ENCODE measurements at regions not wholly inside any gene's neighbourhood (a gene's known extent, or its start where the extent isn't known, plus 50 kb on each side); places are given as distances from the start of the nearest gene placed in this dataset.
"Not testable (repeated sequence)": the region's sequence is repeated elsewhere in the genome, so short reads cannot be mapped to it uniquely, and the experiment has no call there.

GRCh38 chr13:37986811-37987210 lies 117.2 kb upstream of the TRPC4 start:
- no peak for DNase-seq

DNA sequence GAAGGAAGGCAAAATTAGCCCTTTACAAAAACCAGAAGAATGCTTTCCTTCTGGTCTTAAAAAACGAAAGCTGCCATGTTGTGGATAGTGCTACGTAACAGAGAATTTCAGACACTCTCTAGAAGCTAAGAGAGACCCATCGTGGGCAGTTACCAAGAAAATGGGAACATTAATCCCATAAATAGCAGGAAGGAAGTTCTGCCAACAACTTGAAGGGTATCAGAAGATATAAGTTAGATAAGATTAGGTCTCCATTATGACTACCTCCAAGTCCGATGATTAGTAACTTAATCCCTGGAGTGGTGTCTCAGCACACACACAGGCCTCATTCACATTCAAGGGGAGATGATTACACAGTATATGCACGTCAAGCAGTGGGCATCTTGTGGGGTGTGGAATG lies 115.7 kb upstream of the TRPC4 start:
- DNase-seq, result no peak

DNA sequence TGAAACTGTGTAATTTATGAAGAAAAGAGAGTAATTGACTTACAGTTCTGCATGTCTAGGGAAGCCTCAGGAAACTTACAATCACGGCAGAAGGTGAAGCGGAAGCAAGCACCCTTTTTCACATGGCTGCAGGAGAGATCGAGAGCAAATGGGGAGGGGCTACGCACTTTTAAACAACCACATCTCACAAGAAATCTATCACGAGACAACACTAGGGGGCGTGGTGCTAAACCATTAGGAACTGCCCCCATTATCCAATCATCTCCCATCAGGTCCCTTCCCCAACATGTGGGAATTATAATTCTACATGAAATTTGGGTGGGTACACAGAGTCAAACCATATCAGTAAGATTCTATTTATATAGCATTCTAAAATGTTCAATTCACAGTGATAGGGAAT lies 114.8 kb upstream of the TRPC4 start:
- DNase-seq, result no peak

GRCh38 chr13:37981932-37982331 lies 112.4 kb upstream of the TRPC4 start:
- DNase-seq, result no peak

GRCh38 chr13:37978680-37979079 lies 109.1 kb upstream of the TRPC4 start:
- DNase-seq, result no peak

- no peak for DNase-seq
Observed at GRCh38 chr13:37968555-37968954, 99.0 kb upstream of the TRPC4 start.

- no peak for DNase-seq
Observed at GRCh38 chr13:37966266-37966665, 96.7 kb upstream of the TRPC4 start.

DNA sequence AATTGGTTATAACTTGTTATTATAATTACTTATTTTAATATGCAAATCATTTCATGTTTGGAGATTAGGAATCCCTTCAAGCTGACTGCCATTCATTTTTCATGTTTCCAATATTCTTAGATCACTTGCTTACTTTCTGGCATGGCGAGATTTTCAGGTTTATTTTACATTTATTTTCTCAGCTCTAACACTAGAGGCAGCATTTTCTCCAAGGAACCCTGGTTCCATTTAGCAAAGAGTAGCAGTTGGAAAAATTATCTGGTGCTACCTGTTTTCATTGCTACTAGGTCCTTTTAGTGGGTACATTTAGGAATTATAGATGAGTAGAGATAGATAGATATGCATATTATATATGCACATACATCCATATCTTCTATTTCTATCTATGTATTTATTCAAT lies 90.9 kb upstream of the TRPC4 start:
- no peak for DNase-seq

GRCh38 chr13:37959284-37959683 lies 89.7 kb upstream of the TRPC4 start:
- DNase-seq, result no peak

GRCh38 chr13:37956536-37956935 lies 87.0 kb upstream of the TRPC4 start:
- DNase-seq, result no peak

GRCh38 chr13:37954597-37954996 lies 85.0 kb upstream of the TRPC4 start:
- DNase-seq, result not testable (repeated sequence)

DNA sequence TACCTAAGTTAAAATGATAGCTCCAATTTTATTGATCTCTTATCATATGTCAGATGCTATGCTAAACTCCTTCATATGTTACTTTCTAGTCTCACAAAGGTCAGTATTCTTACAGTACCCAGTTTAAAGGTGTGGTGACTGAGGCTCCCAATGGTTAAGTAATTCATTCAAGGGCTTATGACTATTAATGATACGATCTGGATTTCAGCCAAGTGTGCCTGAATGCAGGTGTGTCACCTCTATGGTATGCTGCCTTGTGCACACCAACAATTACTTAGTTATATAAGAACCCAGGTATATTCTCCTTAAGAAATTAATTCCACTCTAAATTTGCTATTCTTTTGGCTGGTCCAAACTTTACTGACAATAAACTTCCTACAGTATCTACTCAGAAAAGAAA lies 84.6 kb upstream of the TRPC4 start:
- no peak for DNase-seq

- DNase-seq, result no peak
Observed at GRCh38 chr13:37953696-37954095, 84.1 kb upstream of the TRPC4 start.

GRCh38 chr13:37950016-37950415 lies 80.4 kb upstream of the TRPC4 start:
- no peak for DNase-seq

DNA sequence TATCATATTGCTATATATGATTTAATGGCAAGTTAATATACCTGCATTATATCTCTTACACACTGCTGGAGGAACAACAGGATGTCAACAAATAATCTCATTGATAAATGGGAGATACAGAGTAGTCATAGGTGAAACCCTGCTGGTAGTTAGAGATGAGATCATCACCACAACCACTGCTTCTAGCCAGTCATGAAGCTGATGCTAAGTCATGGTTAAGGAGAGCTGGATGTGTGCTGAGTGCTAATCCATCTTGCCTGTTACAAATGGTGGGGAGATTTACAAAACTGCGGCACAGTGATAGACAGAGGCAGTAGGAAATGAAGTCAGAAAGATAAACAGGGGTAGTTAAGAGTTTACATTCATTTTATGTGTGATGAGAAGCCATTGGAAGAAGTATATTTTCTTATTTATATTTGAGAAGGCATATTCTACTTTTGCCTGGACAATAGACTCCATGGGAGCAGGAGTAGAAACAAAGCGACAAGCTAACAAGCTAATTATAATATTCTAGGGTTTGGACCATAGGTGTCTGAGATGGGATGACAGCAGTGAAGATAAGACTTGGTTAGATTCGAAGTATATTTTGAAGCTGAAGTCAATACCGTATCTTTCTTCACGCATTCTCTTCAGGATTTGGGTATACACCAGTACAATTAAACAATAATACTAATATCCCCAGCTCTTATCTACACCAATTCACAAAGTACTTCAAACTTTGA lies 78.0 kb upstream of the TRPC4 start:
- DNase-seq, result no peak

DNA sequence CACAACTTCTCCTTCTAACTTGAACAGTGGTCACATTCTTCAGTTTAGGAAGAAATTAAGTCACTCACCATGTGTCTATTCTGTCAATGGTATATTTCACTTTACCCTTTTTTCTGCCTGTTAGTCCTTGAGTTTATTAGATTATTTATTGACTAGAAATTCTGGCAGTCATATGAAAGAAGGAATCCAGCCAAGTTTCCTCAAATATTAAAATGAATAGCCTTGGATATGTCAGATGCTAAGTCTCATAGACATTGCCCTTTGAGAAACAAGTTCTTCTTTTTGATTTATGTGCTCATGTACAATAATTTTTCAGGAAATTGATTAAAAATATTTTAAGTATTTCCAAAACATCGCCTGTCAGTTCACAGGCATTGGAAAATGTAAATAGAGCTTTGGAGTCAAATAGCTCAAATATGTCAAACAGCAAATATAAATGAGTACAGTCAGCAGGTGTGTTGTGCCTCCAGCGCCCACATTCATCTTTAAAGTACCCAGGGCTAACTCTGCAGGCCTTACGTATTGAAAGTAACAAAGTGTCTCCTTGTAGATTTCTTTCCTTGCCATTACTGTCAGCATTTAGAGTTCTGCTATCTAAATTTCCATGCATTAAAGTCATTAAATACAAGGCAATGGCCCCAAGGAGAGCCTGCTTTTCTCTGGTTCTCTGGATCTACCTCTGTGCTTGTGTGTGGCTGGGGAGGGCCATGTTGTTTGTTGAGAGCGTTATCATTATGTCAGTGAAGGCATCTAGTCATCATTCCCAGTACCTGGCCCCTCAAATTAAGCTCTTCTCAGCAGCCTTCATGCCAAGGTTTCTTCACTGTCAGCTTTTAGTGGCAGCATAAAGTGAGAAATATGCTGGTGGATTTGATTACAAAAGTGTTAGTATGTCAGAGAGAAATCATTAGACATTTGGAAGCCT lies 76.3 kb upstream of the TRPC4 start:
- no peak for DNase-seq

DNA sequence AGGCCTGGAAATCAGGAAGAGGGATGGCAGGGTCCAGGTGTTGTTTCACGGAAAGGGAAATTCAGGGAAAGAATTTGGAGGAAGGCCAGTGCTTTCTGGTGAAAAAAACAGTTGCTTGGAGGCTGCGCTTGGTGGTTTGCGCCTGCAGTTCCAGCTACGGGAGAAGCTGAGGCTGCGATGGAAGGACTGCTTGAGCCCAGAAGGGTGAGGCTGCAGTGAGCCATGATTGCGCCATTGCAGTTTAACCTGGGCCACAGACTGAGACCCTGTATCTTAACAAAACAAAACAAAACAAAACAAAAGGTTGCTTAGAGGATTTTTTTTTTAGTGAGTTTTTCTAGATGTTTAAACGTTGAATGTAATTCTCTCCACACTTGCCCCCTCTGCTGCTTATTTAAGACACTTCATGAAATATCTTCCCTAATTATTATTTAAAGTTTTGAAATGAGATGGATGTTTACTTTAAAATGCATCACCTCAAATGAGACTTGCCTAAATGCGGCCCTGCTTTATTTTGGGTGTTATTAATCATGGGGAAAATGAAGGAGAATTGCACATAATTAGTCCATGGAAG lies 75.4 kb upstream of the TRPC4 start:
- DNase-seq, result no peak

GRCh38 chr13:37944081-37944868 lies 74.7 kb upstream of the TRPC4 start:
- DNase-seq, result no peak

GRCh38 chr13:37942929-37943328 lies 73.4 kb upstream of the TRPC4 start:
- DNase-seq, result no peak

DNA sequence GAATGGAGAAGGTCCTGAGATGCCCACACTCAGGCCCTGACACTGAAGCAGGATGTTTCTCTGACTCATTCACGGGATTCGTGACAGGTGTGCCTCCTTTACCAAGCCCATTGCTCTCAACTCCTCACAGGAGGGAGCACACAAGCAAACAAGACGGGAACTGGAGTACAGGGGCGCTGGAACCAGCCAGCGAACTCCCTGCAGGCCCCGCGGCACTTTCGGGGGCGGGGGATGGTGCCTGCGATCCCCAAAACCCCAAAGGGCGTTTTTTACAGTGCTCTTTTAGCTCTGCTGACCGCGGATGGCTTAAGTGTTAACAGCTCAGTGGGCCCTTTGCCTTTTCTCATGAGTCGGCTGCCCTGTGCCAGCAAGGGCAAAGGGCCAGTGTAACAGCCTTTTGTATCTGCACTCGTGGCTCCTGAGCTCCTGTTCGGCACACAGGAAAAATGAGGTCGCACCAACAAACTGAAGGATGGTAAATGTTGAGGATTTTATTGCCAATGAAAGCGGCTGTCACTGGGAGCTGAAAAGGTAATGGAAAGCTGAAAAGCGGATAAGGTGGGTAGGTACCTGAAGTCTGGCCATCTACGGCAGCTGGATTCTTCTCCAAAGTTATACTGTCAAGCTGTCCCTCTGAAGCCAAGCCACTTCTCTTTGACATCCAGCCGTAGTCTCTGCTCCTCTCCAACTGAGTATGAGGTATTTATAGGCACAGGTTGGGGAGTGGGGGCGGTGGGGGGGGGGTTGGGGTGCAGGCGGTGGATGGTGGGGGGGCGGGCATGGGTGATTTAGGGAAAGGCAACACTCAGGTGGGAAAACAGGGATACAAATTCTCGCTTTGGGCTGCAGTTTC lies 65.0 kb upstream of the TRPC4 start:
- DNase-seq, result no peak

- no peak for DNase-seq
Observed at GRCh38 chr13:37929308-37929707, 59.7 kb upstream of the TRPC4 start.

DNA sequence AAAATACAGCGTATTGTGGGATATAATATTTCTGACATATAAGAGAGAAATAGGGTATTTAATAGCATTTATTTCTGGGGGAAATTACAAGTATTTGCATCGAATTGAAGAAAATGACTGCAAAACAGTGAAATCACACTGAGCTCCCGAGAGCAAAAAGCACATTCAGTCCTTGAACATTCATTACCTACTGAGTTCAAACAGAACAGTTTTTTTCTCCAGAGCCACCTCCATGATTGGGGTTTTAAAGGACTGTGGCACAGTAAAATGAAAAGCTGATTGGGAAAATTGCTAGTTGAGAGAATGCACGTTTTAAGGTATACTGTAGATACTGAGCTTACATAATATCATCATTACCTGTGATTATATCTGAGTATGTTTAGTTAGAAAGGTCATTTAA lies 58.0 kb upstream of the TRPC4 start:
- no peak for DNase-seq

All from fibroblast of skin of right quadriceps (primary cell).